ENCODE measurements at regions not wholly inside any gene's neighbourhood (a gene's known extent, or its start where the extent isn't known, plus 50 kb on each side); places are given as distances from the start of the nearest gene placed in this dataset.
"Not testable (repeated sequence)": the region's sequence is repeated elsewhere in the genome, so short reads cannot be mapped to it uniquely, and the experiment has no call there.

DNA sequence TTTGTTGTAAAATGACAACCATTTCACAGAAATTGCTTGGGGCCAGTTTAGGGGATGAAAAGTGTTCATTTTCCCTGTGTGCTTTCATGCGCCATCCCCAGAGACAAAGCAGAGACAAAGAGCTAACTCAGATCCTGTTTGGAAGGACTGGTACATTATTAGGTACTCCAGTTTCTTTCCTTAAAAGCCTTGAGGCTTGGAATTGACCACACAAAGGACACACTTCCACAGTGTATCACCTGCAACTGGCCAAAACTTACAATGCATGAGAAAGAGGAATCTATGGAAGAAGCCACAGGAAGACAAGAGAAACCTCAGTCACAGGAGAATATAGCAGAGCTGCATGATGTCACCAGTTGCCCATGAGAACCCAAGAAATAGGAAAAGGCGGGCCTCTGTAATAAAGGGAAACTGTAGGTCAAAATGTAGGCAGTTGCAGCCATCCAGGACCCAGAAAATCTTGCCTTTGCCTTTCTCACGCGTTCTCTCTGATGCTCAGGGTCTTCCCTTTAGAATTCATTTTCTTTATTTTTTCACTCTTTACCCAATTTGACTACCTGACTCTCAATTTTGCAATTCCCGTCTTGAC lies 339.0 kb downstream of the RMST start:
- no peak for DNase-seq

DNA sequence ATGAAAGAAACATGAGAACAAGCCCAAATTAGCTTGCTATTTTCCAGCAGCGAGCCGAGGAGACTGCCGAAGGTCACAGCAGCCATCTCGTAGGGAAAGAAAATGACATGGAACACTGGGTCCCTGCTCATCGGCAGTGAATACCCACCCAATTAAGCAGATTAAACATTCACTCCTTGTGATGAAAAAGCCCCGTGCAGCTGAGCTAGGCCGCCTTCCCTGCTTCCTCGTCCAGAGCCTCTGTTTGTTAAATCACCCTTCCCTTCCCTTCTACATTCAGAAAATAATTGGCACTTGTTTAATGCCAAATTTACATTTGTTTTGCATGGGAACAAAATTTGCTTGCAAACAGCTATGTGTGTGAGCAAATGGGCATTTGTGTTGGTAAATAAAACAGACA lies 342.5 kb downstream of the RMST start:
- no peak for DNase-seq

DNA sequence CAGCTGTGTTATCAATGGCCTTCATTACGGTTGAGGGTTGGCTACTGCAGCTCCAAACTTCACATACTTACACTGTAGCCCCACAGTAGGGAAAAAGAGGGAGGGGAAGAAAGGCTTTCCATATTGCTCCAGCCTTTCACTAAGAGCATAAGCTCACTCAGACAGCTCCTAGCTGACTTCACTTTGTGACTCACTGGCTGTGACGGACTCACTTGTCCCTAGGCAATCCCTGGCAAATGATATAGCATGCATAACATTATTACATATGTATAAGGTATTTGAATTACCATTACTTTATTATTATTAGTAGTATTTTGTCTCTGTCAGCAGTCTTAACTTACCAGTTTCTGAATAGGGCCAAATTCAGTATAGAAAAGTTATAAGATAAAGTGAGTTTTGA lies 350.7 kb downstream of the RMST start:
- DNase-seq, result no peak

GRCh38 chr12:97821806-97822205 lies 359.2 kb downstream of the RMST start:
- no peak for DNase-seq

DNA sequence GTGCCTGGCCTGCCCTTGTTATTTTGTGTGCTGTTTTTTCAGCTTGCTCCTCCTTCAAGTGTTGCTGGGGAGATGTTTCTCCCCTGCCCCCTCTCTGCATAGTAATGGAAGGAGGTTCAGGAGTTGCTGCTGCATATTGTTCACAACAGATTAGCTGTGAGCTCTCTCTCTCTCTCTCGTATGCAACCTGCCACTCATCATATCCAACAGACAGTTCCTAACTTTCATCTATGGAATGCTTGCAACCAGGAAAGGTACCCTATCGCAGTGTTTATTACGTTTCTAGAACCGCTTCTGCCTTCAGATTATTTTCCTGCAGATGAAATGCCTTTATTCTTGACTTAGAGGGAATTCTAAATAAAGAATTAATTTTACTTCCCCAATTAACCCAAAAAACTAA lies 372.9 kb downstream of the RMST start:
- DNase-seq, result no peak

DNA sequence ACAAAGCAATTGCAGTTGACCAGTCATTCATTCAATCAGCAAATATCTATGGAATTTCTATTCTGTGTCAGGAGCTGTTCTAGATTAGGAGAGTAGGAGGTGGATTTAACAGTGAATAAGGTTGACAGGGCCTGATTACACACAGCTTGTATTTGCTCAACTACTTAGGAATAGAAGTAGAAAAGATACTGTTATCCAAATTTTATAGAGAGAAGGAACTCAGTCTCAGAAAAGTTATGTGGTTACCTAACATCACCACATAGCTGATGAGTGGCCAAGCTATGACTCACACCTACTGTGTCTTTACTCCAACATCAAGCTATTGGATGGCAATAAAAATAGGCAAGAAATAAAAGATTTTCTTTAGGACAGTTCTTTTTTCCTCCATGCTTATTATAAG lies 374.8 kb downstream of the RMST start:
- DNase-seq, result no peak

DNA sequence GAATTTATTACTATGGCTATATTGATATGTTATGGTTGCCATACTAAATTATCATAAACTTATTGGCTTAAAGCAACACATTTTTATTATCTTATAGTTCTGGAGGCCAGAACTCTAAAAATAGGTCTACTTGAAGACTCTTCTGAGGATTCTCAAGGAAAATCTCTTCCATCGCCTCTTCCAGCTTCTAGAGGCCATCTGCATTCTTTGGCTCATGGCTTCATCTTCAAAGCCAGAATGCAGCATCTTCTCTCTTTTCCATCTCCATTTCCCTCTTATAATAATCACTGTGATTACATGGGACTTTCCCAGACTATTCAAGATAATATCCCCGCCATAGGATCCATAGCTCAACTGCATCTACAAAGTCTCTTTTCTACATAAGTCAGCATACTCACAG lies 385.4 kb downstream of the RMST start:
- DNase-seq, result no peak

GRCh38 chr12:97854477-97854876 lies 391.9 kb downstream of the RMST start:
- no peak for DNase-seq

GRCh38 chr12:97862072-97862471 lies 399.5 kb downstream of the RMST start:
- DNase-seq, result no peak

- DNase-seq, result no peak
Observed at GRCh38 chr12:97875064-97875463, 412.5 kb downstream of the RMST start.

DNA sequence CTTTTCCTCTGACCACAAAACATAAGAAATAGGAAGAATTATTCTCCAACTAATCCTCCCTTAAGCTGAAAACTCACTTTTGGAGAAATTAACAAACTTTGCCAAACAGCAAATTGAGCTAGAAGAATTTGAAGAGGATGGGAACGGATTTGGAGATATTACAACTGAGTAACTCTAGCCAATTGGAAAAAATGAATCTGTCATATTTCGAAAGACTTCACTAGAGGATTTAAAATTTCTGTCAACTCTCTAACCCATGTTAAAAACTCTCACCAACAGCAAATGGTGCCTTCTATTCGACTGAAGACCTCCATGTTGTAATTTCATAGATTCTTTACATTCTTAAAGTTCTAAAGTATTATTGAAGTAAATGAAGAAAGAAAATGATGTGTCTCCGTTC lies 414.2 kb downstream of the RMST start:
- DNase-seq, result no peak

GRCh38 chr12:97877404-97877803 lies 414.8 kb downstream of the RMST start:
- no peak for DNase-seq

GRCh38 chr12:97886511-97887176 lies 424.0 kb downstream of the RMST start:
- no peak for DNase-seq

DNA sequence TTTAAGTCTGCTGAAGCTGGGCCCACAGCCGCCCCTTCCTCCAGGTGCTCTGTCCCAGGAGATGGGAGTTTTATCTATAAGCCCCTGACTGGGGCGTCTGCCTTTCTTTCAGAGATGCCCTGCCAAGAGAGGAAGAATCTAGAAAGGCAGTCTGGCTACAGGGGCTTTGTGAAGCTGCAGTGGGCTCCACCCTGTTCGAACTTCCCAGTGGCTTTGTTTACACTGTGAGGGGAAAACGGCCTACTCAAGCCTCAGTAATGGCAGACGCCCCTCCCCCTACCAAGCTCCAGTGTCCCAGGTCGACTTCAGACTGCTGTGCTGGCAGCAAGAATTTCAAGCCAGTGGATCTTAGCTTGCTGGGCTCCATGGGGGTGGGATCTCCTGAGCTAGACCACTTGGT lies 435.3 kb downstream of the RMST start:
- DNase-seq, result not testable (repeated sequence)

DNA sequence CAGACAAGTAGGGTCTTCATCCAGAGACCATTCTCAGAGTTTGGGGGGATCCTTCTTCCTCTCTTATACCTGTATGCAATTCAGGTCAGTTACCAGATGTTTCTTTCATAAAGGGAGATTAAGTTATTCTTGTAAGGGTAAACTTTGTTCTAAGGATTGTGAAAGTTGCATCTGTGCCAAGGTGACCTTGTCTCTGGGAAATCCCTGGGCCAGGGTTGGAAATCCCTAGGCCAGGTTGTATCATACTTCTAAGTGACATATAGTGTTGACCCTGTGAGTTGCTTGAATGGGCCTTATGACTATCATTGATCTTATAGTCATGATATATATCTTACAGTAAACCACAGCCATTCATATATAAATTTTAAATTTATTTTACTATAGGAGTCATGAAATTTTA lies 436.9 kb downstream of the RMST start:
- no peak for DNase-seq

- no peak for DNase-seq
Observed at GRCh38 chr12:97899956-97900355, 437.4 kb downstream of the RMST start.

- DNase-seq, result no peak
Observed at GRCh38 chr12:97903356-97903755, 440.8 kb downstream of the RMST start.

DNA sequence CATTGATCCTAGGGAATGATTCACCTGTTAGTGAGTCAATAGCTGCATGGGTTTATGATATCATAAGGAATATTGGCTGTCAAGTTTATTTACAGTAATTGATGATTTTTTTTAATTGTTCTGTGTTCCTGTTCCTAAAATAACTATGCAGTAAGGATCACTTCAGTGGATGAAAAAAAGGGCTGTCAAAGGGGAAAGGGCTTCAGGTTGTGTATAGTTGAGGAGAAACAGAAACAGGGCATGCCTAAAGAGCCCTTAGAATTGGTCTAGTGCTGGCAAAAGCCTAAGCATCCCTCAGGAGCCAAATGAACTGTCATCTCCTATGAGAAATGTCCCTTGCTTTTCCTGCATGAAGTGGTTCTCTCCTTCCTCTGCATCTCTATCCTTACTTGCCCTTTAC lies 444.9 kb downstream of the RMST start:
- no peak for DNase-seq

GRCh38 chr12:97910559-97910958 lies 448.0 kb downstream of the RMST start:
- DNase-seq, result no peak

- DNase-seq, result no peak
Observed at GRCh38 chr12:97912943-97913342, 450.3 kb downstream of the RMST start.

GRCh38 chr12:97921979-97922722 lies 459.5 kb downstream of the RMST start:
- no peak for DNase-seq

- no peak for DNase-seq
Observed at GRCh38 chr12:97923546-97923945, 460.9 kb downstream of the RMST start.

GRCh38 chr12:97924122-97924521 lies 461.5 kb downstream of the RMST start:
- no peak for DNase-seq

DNA sequence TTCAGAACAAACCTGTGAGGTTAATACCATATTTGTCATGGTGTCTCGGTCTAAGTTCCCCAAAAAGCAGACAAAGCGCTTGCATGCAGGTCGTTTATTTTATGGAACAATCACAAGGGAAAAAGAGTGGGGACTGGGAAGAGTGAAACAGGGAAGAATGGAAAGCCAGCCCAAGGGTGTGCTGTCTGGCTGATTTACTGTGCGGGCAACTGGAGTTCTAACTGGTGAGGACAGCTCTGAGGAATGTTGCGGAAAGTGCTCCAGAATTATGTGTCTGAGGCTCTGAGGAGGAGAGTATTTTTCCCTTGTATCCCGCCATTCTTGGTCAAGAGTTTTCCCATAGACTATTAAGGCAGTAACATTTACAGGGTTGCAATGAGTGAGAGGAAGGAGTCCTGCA lies 465.4 kb downstream of the RMST start:
- no peak for DNase-seq

Measured in skin of body (tissue), 1 donor.